ENCODE measurements at regions not wholly inside any gene's neighbourhood (a gene's known extent, or its start where the extent isn't known, plus 50 kb on each side); places are given as distances from the start of the nearest gene placed in this dataset.

DNA sequence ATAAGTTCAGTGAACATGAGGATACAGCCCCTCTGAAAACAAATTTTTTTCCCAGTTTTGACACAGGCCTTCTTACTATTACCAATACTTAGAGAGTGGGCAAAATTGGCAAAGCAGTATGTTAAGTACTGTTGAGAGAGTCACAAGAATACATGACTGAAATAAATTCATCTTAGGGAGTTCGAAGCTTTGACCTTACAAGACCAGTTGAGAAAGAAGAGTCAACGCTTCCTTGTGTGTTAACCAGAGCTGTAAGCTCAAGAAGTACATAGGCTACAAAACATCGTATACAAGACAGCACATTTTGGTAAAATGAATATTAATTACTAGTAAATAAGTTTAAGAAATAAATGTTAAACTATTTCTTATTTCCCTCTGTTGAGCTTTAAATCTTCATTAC lies 164.4 kb upstream of the RORA start:
- DNase-seq (ENCODE audit: low read depth) = no peak
- TF ChIP-seq, protein P1, sequence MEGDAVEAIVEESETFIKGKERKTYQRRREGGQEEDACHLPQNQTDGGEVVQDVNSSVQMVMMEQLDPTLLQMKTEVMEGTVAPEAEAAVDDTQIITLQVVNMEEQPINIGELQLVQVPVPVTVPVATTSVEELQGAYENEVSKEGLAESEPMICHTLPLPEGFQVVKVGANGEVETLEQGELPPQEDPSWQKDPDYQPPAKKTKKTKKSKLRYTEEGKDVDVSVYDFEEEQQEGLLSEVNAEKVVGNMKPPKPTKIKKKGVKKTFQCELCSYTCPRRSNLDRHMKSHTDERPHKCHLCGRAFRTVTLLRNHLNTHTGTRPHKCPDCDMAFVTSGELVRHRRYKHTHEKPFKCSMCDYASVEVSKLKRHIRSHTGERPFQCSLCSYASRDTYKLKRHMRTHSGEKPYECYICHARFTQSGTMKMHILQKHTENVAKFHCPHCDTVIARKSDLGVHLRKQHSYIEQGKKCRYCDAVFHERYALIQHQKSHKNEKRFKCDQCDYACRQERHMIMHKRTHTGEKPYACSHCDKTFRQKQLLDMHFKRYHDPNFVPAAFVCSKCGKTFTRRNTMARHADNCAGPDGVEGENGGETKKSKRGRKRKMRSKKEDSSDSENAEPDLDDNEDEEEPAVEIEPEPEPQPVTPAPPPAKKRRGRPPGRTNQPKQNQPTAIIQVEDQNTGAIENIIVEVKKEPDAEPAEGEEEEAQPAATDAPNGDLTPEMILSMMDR (IDR thresholded peaks at IDR 0.05; ENCODE audit: insufficient read depth, low read depth, low read length, missing control alignments) = no peak
- no peak overlapping the region for H3K4me3 ChIP-seq (ENCODE audit: low read length)

GRCh38 chr15:61390138-61390537 lies 161.0 kb upstream of the RORA start:
- TF ChIP-seq, protein P1 (IDR thresholded peaks at IDR 0.05; ENCODE audit: insufficient read depth, low read depth, low read length, missing control alignments) = no peak
- no peak for DNase-seq (ENCODE audit: low read depth)

DNA sequence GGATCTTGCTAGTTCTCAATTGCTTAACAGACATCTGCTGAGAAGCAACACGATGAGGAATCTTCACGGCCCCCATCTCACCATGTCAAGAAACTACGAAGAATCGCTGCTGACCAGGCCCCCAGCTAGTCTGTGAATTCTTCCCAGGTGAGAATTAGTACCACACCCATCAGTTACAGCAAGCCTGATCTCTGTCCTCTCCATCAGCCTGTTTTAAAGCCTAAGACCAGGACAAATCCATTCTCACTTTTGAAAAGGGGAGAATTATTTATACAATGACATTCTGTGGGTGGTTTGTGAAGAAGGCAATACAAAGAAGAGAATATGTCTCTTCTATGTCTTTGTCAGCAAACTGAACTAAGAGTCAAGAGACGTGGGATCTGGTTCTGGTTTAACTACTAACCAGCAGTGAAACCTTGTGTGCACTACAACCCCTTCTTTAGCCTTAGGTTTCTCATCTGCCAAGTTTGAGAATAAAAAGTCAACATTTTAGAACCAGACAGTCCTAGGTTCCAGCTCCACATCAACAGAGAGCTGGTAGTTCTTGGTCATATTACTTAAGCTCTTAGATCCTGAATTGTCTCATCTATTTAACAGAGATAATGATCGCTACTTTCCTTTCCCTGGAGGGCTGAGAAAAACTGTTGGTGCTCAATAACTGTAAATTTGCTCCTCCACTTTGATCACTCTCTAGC lies 160.4 kb upstream of the RORA start:
- TF ChIP-seq, protein P1 (IDR thresholded peaks at IDR 0.05; ENCODE audit: insufficient read depth, low read depth, low read length, missing control alignments) = no peak
- H3K4me3 ChIP-seq (ENCODE audit: low read length) = no peak overlapping the region
- no peak for DNase-seq (ENCODE audit: low read depth)

More at GRCh38 chr15:61390138-61390537, 161.0 kb upstream of the RORA start:
- no peak overlapping the region for H3K4me3 ChIP-seq (ENCODE audit: low read length)

DNA sequence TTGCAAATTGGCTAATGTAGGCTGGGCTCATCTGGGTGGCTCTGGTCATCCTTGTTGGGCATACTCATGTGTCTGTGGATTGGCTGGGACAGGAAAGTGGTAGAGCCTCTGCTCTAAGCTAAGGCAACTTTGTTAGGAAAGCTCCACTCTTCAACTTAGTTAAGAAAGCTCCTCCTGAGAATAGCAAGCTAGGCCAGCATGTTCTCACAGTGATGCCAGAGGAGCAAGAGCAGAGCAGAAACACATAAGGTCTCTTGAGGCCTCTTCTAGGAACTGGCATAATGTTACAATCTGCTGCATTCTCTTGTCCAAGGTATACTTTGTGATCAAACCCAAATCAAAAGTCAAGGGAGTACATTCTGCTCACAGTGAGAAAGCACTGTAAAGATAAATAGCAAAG lies 158.6 kb upstream of the RORA start:
- TF ChIP-seq, protein P1 (IDR thresholded peaks at IDR 0.05; ENCODE audit: insufficient read depth, low read depth, low read length, missing control alignments) = no peak
- H3K4me3 ChIP-seq (ENCODE audit: low read length) = no peak overlapping the region
- DNase-seq (ENCODE audit: low read depth) = no peak

GRCh38 chr15:61383421-61383820 lies 154.3 kb upstream of the RORA start:
- TF ChIP-seq, protein P1 (IDR thresholded peaks at IDR 0.05; ENCODE audit: insufficient read depth, low read depth, low read length, missing control alignments) = no peak
- no peak for DNase-seq (ENCODE audit: low read depth)
- H3K4me3 ChIP-seq (ENCODE audit: low read length) = no peak overlapping the region

DNA sequence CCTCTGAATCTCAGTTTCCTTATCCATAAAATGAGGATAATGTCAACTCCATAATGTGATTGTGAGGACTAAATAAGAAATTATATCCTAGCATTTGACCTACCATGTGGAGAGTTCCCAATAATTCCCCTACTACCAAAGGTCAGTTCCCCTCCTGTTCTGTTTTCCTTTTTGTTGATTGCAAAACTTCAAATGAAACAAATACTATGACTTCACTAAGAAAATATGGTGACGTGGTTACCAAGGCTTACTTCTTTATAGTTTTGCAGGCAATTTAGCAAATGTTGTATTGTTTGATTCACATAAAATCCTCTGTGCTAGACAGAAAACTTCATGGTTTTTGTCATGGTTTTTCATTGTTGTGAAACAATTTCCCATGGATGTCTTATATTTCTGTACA lies 153.8 kb upstream of the RORA start:
- H3K4me3 ChIP-seq (ENCODE audit: low read length) = no peak overlapping the region
- no peak for DNase-seq (ENCODE audit: low read depth)
- TF ChIP-seq, protein P1 (IDR thresholded peaks at IDR 0.05; ENCODE audit: insufficient read depth, low read depth, low read length, missing control alignments) = no peak

DNA sequence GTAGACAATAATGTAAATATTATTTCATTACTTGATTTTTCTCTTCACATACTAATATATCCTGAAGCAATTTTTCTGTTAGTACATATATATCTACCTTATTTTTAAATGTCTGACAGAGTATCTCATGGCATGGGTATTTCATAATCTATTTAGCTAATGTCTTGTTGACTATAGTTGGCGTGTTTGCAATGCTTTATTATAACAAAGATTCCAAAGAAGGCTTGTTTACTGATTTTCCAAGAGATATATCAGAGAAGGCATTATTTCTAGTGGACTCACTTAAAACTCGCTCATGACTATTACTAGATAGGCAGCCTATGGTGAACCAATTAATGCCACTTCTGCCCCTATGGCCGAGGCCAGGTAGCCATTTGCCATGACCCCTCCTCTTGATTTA lies 152.4 kb upstream of the RORA start:
- TF ChIP-seq, protein P1 (IDR thresholded peaks at IDR 0.05; ENCODE audit: insufficient read depth, low read depth, low read length, missing control alignments) = no peak
- H3K4me3 ChIP-seq (ENCODE audit: low read length) = no peak overlapping the region
- no peak for DNase-seq (ENCODE audit: low read depth)

All from epithelial cell of esophagus (primary cell).